ENCODE measurements at regions not wholly inside any gene's neighbourhood (a gene's known extent, or its start where the extent isn't known, plus 50 kb on each side); places are given as distances from the start of the nearest gene placed in this dataset.

DNA sequence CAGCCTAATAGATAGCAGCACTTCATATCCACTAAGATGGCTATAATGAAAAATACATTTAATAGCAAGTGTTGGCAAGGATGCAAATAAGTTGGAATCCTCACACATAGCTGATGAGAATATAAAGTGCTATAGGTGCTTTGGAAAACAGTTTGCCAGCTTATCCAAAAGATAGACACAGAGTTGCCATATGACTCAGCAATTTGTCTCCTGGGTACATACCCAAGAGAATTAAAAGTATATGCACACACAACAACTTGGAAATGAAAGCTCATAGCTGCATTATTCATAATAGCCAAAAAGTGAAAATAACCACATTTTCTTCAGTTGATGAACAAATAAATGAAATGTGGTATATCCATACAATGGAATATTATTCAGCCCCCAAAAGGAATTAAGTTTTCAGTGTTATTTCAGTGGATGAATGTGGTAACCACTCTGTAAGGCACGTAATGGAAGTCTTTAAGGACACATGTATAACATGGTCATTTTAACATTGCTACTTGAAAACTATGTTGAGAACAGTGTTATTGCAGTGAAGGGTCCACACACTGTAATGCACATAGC lies 320.9 kb upstream of the ADGRL3 start:
- no peak for TF ChIP-seq POLR2A (IDR thresholded peaks at IDR 0.05)
- TF ChIP-seq, protein P1, sequence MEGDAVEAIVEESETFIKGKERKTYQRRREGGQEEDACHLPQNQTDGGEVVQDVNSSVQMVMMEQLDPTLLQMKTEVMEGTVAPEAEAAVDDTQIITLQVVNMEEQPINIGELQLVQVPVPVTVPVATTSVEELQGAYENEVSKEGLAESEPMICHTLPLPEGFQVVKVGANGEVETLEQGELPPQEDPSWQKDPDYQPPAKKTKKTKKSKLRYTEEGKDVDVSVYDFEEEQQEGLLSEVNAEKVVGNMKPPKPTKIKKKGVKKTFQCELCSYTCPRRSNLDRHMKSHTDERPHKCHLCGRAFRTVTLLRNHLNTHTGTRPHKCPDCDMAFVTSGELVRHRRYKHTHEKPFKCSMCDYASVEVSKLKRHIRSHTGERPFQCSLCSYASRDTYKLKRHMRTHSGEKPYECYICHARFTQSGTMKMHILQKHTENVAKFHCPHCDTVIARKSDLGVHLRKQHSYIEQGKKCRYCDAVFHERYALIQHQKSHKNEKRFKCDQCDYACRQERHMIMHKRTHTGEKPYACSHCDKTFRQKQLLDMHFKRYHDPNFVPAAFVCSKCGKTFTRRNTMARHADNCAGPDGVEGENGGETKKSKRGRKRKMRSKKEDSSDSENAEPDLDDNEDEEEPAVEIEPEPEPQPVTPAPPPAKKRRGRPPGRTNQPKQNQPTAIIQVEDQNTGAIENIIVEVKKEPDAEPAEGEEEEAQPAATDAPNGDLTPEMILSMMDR (IDR thresholded peaks at IDR 0.05), result no peak

Data from Peyer's patch (tissue), 4 donors.